CD14-positive monocyte (primary cell): ENCODE measurements at regions not wholly inside any gene's neighbourhood (a gene's known extent, or its start where the extent isn't known, plus 50 kb on each side); places are given as distances from the start of the nearest gene placed in this dataset.

Experiments
- DNase-seq, 3 donors: peaks; one replicate each; pipeline ENCODE4 v3.0.0-alpha.2; 2011 to 2022
- H2AFZ ChIP-seq: 2 replicates; pipeline ENCODE4 v1.6.0; 2012; ENCODE audit warnings: mild to moderate bottlenecking, low read depth, low read length, inconsistent platforms; ENCODE audit not compliant: insufficient read depth, poor library complexity, severe bottlenecking
- H3K27ac ChIP-seq, 2 donors: 1 replicate in 1 of 2; 2 replicates in 1 of 2; pipeline ENCODE4 v1.5.1; 2012 to 2013; ENCODE audit warnings: low read length in 2 of 2, control low read depth in 1 of 2, inconsistent platforms in 1 of 2, low read depth in 1 of 2, mild to moderate bottlenecking in 1 of 2
- H3K27me3 ChIP-seq, 2 donors: one replicate each; pipeline versions ENCODE4 v1.6.0 to v1.6.1; 2011 to 2013; ENCODE audit warnings: low read length in 2 of 2; ENCODE audit not compliant: control insufficient read depth in 2 of 2, insufficient read depth in 2 of 2
- H3K36me3 ChIP-seq, 2 donors: replicated peaks in 1 of 2; 1 replicate in 1 of 2; 2 replicates in 1 of 2; pipeline versions ENCODE4 v1.5.1 to v1.6.1; 2012 to 2013; ENCODE audit warnings: low read length in 2 of 2, control low read depth in 1 of 2, inconsistent platforms in 1 of 2, mild to moderate bottlenecking in 1 of 2; ENCODE audit not compliant: insufficient read depth in 2 of 2, control insufficient read depth in 1 of 2
- H3K4me1 ChIP-seq, 2 donors: 1 replicate in 1 of 2; 2 replicates in 1 of 2; pipeline versions ENCODE4 v1.5.1 to v1.6.1; 2012 to 2013; ENCODE audit warnings: low read length in 2 of 2, control low read depth in 1 of 2, inconsistent platforms in 1 of 2, mild to moderate bottlenecking in 1 of 2, moderate library complexity in 1 of 2; ENCODE audit not compliant: insufficient read depth in 2 of 2, control insufficient read depth in 1 of 2
- H3K4me2 ChIP-seq: replicated peaks from 2 replicates; pipeline ENCODE3; 2012; ENCODE audit warnings: low read length, moderate library complexity, mild to moderate bottlenecking; ENCODE audit not compliant: poor library complexity, severe bottlenecking; ENCODE audit errors: extremely low read depth
- H3K4me3 ChIP-seq, 3 experiments: fragments of 200-600 bp in 1 of 3; sonication (generic) in 1 of 3; replicated peaks in 1 of 3; 1 replicate in 2 of 3; 2 replicates in 1 of 3; pipeline ENCODE4 v1.5.1; 2011 to 2013; ENCODE audit warnings: low read length in 3 of 3, mild to moderate bottlenecking in 3 of 3, control low read depth in 2 of 3, low read depth in 2 of 3, inconsistent platforms in 1 of 3, moderate library complexity in 1 of 3
- H3K79me2 ChIP-seq: 2 replicates; pipeline ENCODE4 v1.6.0; 2012; ENCODE audit warnings: mild to moderate bottlenecking, control low read depth, inconsistent platforms, low read length, moderate library complexity; ENCODE audit not compliant: insufficient read depth
- H3K9ac ChIP-seq: 2 replicates; pipeline ENCODE4 v1.6.0; 2017; ENCODE audit warnings: low read length, mild to moderate bottlenecking; ENCODE audit not compliant: insufficient read depth, poor library complexity, severe bottlenecking
- H3K9me3 ChIP-seq, 2 donors: replicated peaks in 1 of 2; 1 replicate in 1 of 2; 2 replicates in 1 of 2; pipeline versions ENCODE4 v1.5.1 to v1.6.1; 2012 to 2013; ENCODE audit warnings: low read length in 2 of 2, control low read depth in 1 of 2; ENCODE audit not compliant: control insufficient read depth in 1 of 2, insufficient read depth in 1 of 2
- H4K20me1 ChIP-seq: 2 replicates; pipeline ENCODE4 v1.6.0; 2012; ENCODE audit warnings: mild to moderate bottlenecking, low read length, control low read depth, moderate library complexity; ENCODE audit not compliant: insufficient read depth
- H3K27ac Mint-ChIP-seq, 7 donors: one replicate each; pipeline ENCODE4 v1.8.0; 2020; ENCODE audit warnings: mild to moderate bottlenecking in 7 of 7, mixed read lengths in 7 of 7, moderate library complexity in 6 of 7, inconsistent platforms in 2 of 7
- H3K27me3 Mint-ChIP-seq, 3 donors: one replicate each; pipeline ENCODE4 v1.8.0; 2021 to 2022; ENCODE audit warnings: low read depth in 3 of 3, mild to moderate bottlenecking in 3 of 3, mixed read lengths in 3 of 3, moderate library complexity in 3 of 3, inconsistent platforms in 1 of 3
- H3K36me3 Mint-ChIP-seq, 2 donors: one replicate each; pipeline ENCODE4 v1.8.0; 2020; ENCODE audit warnings: mixed read lengths in 2 of 2, inconsistent platforms in 1 of 2, mild to moderate bottlenecking in 1 of 2
- H3K4me1 Mint-ChIP-seq: one replicate; pipeline ENCODE4 v1.8.0; 2020; ENCODE audit warnings: mild to moderate bottlenecking, mixed read lengths
- H3K4me3 Mint-ChIP-seq, 2 donors: one replicate each; pipeline ENCODE4 v1.8.0; 2020; ENCODE audit warnings: mild to moderate bottlenecking in 2 of 2, mixed read lengths in 2 of 2, moderate library complexity in 1 of 2
- H3K9me3 Mint-ChIP-seq, 7 donors: one replicate each; pipeline ENCODE4 v1.8.0; 2020 to 2022; ENCODE audit warnings: mixed read lengths in 7 of 7, mild to moderate bottlenecking in 6 of 7, moderate library complexity in 6 of 7, inconsistent platforms in 2 of 7
- WGBS: methylation state at CpG from one replicate; pipeline ENCODE4 v1.1.5; 2013; ENCODE audit warnings: missing lambda C conversion rate; ENCODE audit not compliant: insufficient coverage; 5-methylcytosine and 5-hydroxymethylcytosine counted together
- intact Hi-C, 2 donors: fragments of 100-400 bp; cut with micrococcal nuclease; formaldehyde crosslinking; loops; one replicate each; pipeline versions ENCODE4 v1.15.0 to v1.15.1; 2023
- TF ChIP-seq, protein P1 (sequence below): fragments of 200-600 bp; IDR thresholded peaks from one replicate; pipeline ENCODE4 v1.8.0; 2022; ENCODE audit warnings: antibody characterized with exemption, mild to moderate bottlenecking

DNA sequence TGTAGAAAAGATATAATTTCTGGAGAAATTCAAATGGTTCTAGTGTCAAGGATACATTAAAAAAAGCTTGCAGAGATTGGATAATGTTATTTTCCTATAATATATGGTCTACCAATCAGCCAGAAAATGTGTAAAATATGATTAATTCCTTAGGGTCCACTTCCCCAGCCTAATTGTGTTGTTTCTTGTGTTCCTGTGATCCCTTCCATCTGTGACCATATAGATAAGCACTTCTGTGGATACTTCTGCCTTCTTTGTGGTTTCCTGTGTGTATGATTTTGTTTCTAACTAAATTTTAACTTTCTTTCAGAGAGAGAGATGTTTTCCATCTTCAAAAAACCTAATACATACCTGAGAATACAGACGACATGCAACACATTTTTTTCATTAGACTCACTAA lies 367.1 kb upstream of the PIK3C3 start:
- H2AFZ ChIP-seq = no peak overlapping the region
- H3K4me3 ChIP-seq = no peak overlapping the region
- Mint-ChIP-seq H3K36me3 (no peaks in the 10 kb centered on the region), H3K4me1 (peaks cover 3% of the 10 kb centered on the region), H3K27ac (no peak overlapping the region), H3K27me3 (no peaks in the 10 kb centered on the region), H3K4me3 (no peak overlapping the region), H3K9me3 (peaks cover 0 to 5% (median 0%) of the 10 kb centered on the region in 7 donors)
- no peaks in the 10 kb centered on the region for H3K27me3 ChIP-seq
- H3K36me3 ChIP-seq = no peaks in the 10 kb centered on the region
- TF ChIP-seq, protein P1, sequence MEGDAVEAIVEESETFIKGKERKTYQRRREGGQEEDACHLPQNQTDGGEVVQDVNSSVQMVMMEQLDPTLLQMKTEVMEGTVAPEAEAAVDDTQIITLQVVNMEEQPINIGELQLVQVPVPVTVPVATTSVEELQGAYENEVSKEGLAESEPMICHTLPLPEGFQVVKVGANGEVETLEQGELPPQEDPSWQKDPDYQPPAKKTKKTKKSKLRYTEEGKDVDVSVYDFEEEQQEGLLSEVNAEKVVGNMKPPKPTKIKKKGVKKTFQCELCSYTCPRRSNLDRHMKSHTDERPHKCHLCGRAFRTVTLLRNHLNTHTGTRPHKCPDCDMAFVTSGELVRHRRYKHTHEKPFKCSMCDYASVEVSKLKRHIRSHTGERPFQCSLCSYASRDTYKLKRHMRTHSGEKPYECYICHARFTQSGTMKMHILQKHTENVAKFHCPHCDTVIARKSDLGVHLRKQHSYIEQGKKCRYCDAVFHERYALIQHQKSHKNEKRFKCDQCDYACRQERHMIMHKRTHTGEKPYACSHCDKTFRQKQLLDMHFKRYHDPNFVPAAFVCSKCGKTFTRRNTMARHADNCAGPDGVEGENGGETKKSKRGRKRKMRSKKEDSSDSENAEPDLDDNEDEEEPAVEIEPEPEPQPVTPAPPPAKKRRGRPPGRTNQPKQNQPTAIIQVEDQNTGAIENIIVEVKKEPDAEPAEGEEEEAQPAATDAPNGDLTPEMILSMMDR = no peak
- no peak overlapping the region for H3K27ac ChIP-seq
- no peak for DNase-seq
- no peak overlapping the region for H3K4me2 ChIP-seq
- no CpG with 5 or more reads among the region's 1 CpG for WGBS
- no peaks in the 10 kb centered on the region for H3K9me3 ChIP-seq
- no peaks in the 10 kb centered on the region for H4K20me1 ChIP-seq
- intact Hi-C loops = no loop called here
- H3K4me1 ChIP-seq = no peaks in the 10 kb centered on the region
- no peaks in the 10 kb centered on the region for H3K79me2 ChIP-seq
- H3K9ac ChIP-seq = no peak overlapping the region

- Histone ChIP-seq H3K27me3 (no peaks in the 10 kb centered on the region), H2AFZ (no peak overlapping the region), H3K79me2 (no peaks in the 10 kb centered on the region), H3K4me1 (no peaks in the 10 kb centered on the region), H3K4me3 (no peak overlapping the region), H3K4me2 (no peak overlapping the region), H3K36me3 (no peaks in the 10 kb centered on the region), H3K9ac (no peak overlapping the region), H4K20me1 (no peaks in the 10 kb centered on the region), H3K9me3 (no peaks in the 10 kb centered on the region), H3K27ac (no peak overlapping the region)
- H3K27ac Mint-ChIP-seq = no peak overlapping the region
- H3K9me3 Mint-ChIP-seq = peaks cover 0 to 5% (median 2%) of the 10 kb centered on the region in 7 donors
- no peaks in the 10 kb centered on the region for H3K36me3 Mint-ChIP-seq
- H3K4me3 Mint-ChIP-seq = no peak overlapping the region
- peaks cover 0 to 1% (median 0%) of the 10 kb centered on the region in 3 donors for H3K27me3 Mint-ChIP-seq
- peaks cover 3% of the 10 kb centered on the region for H3K4me1 Mint-ChIP-seq
- 100% methylated on average over 1 of the region's 2 CpGs for WGBS
- no peak for DNase-seq
- TF ChIP-seq, protein P1 = no peak
- intact Hi-C loops = no loop called here
Measured at GRCh38 chr18:41585512-41585911, 369.5 kb upstream of the PIK3C3 start.
